ENCODE measurements at regions not wholly inside any gene's neighbourhood (a gene's known extent, or its start where the extent isn't known, plus 50 kb on each side); places are given as distances from the start of the nearest gene placed in this dataset.

- no peak overlapping the region for H3K27ac ChIP-seq
- no peak for TF ChIP-seq ZFX (IDR thresholded peaks at IDR 0.05)
- TF ChIP-seq, protein P1, sequence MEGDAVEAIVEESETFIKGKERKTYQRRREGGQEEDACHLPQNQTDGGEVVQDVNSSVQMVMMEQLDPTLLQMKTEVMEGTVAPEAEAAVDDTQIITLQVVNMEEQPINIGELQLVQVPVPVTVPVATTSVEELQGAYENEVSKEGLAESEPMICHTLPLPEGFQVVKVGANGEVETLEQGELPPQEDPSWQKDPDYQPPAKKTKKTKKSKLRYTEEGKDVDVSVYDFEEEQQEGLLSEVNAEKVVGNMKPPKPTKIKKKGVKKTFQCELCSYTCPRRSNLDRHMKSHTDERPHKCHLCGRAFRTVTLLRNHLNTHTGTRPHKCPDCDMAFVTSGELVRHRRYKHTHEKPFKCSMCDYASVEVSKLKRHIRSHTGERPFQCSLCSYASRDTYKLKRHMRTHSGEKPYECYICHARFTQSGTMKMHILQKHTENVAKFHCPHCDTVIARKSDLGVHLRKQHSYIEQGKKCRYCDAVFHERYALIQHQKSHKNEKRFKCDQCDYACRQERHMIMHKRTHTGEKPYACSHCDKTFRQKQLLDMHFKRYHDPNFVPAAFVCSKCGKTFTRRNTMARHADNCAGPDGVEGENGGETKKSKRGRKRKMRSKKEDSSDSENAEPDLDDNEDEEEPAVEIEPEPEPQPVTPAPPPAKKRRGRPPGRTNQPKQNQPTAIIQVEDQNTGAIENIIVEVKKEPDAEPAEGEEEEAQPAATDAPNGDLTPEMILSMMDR (conservative IDR thresholded peaks at IDR 0.05) = no peak
Observed at GRCh38 chr6:169848946-169849345, 97.5 kb downstream of the ERMARD start.

- TF ChIP-seq, protein P1 (conservative IDR thresholded peaks at IDR 0.05) = no peak
- TF ChIP-seq ZFX (IDR thresholded peaks at IDR 0.05) = no peak
- H3K27ac ChIP-seq = no peak overlapping the region
Observed at GRCh38 chr6:169847901-169848311, 96.5 kb downstream of the ERMARD start.

DNA sequence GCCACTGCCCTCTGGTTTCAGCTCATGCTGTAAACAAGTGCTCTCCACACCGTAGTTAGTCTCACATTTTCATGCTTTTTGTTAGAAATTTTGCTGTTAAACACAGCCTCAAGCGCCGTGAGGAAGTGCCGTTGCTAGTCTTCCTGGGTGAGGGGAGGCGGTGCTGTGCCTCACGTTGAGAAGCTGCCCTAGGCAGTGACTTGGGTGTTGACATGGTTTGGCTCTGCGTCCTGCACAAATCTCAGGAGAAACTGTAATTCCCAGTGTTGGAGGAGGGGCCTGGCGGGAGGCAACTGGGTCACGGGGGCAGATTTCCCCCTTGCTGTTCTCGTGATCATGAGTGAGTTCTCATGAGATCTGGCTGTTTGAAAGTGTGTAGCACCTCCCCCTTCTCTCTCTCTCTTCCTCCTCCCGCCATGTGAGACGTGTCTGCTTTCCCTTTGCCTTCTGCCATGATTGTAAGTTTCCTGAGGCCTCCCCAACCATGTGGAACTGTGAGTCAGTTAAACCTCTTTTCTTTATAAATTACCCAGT lies 95.8 kb downstream of the ERMARD start:
- H3K27ac ChIP-seq = no peak overlapping the region

GRCh38 chr6:169846286-169847056 lies 95.0 kb downstream of the ERMARD start:
- H3K27ac ChIP-seq = no peak overlapping the region
- TF ChIP-seq, protein P1 (conservative IDR thresholded peaks at IDR 0.05) = no peak
- TF ChIP-seq ZFX (IDR thresholded peaks at IDR 0.05) = no peak

More for the DNA sequence above, 95.8 kb downstream of the ERMARD start:
- TF ChIP-seq ZFX (IDR thresholded peaks at IDR 0.05) = no peak
- TF ChIP-seq, protein P1 (conservative IDR thresholded peaks at IDR 0.05) = no peak

DNA sequence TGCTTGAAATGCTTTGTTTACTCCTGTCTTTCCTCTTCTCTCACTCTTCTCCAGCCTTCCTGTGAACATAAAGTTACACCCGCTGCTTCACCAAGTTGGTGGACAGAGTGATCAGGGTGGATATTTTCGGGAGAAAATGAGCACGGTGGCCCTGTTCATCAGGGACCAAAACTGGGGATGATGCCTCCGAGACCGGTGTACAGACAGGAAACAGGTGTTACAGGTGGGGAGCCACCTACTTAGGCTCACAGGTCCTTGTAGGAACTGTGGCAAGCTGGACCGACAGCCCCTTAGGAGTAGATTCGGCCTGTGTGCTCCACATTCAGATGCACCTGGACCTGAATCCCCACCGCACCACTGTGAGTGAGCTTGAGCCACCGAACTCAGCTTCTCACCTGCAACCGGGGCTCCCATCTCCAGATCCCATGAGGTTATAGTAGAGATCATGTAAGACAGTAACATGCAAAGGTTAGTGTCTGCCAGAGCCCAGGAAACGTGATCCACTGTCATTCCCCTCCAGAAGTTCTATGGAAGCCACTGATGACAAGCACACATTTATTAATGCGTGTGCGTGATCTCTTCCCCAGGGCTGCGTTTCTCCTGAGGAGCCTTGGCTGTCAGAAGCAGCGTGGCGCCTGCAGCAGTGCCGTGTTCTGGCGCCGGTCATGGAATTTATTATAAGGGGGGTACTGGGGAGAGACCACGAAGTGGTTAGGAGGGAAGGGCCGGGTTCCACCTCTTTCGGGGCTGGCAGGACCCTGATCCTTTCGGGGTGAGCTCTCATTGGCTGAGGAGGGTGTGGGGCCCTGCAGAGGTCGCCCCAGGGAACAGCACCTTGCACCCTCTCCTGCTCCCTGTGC lies 94.2 kb downstream of the ERMARD start:
- TF ChIP-seq ZFX (IDR thresholded peaks at IDR 0.05) = no peak
- TF ChIP-seq, protein P1 (conservative IDR thresholded peaks at IDR 0.05) = no peak
- no peak overlapping the region for H3K27ac ChIP-seq

- no peak overlapping the region for H3K27ac ChIP-seq
- no peak for TF ChIP-seq ZFX (IDR thresholded peaks at IDR 0.05)
- TF ChIP-seq, protein P1 (conservative IDR thresholded peaks at IDR 0.05) = no peak
Observed at GRCh38 chr6:169844946-169845345, 93.5 kb downstream of the ERMARD start.

- TF ChIP-seq ZFX (IDR thresholded peaks at IDR 0.05) = no peak
- TF ChIP-seq, protein P1 (conservative IDR thresholded peaks at IDR 0.05) = no peak
- no peak overlapping the region for H3K27ac ChIP-seq
Observed at GRCh38 chr6:169843991-169844390, 92.6 kb downstream of the ERMARD start.

Measured in C4-2B (cell line).